GM19463 (cell line): ENCODE measurements at regions not wholly inside any gene's neighbourhood (a gene's known extent, or its start where the extent isn't known, plus 50 kb on each side); places are given as distances from the start of the nearest gene placed in this dataset.
"Not testable (repeated sequence)": the region's sequence is repeated elsewhere in the genome, so short reads cannot be mapped to it uniquely, and the experiment has no call there.

ENCODE experiments used
- ATAC-seq: cut with Tn5 transposase; IDR thresholded peaks from one replicate; pipeline ENCODE4 v1.9.1; 2021; ENCODE audit warnings: mild to moderate bottlenecking, moderate library complexity; ENCODE audit not compliant: unreplicated experiment

GRCh38 chr7:125299003-125299765, 369.6 kb upstream of the POT1 start:
- no peak for ATAC-seq

- no peak for ATAC-seq
Observed at GRCh38 chr7:125279961-125280360, 350.3 kb upstream of the POT1 start.

- no peak for ATAC-seq
Observed at GRCh38 chr7:125278318-125278717, 348.7 kb upstream of the POT1 start.

GRCh38 chr7:125274742-125275141, 345.1 kb upstream of the POT1 start:
- ATAC-seq: not testable (repeated sequence)

GRCh38 chr7:125264174-125264856, 334.7 kb upstream of the POT1 start:
- not testable (repeated sequence) for ATAC-seq

- ATAC-seq: not testable (repeated sequence)
Observed at GRCh38 chr7:125258876-125259417, 329.3 kb upstream of the POT1 start.

- no peak for ATAC-seq
Observed at GRCh38 chr7:125257617-125258016, 328.0 kb upstream of the POT1 start.

GRCh38 chr7:125256446-125256845, 326.8 kb upstream of the POT1 start:
- no peak for ATAC-seq

GRCh38 chr7:125255810-125256209, 326.2 kb upstream of the POT1 start:
- ATAC-seq: no peak

- ATAC-seq: no peak
Observed at GRCh38 chr7:125254566-125254965, 324.9 kb upstream of the POT1 start.

- no peak for ATAC-seq
Observed at GRCh38 chr7:125253452-125254190, 324.0 kb upstream of the POT1 start.

- no peak for ATAC-seq
Observed at GRCh38 chr7:125247514-125248098, 318.0 kb upstream of the POT1 start.

GRCh38 chr7:125246706-125247105, 317.1 kb upstream of the POT1 start:
- ATAC-seq: no peak

GRCh38 chr7:125241548-125241947, 311.9 kb upstream of the POT1 start:
- ATAC-seq: no peak

GRCh38 chr7:125222596-125222995, 293.0 kb upstream of the POT1 start:
- no peak for ATAC-seq

- ATAC-seq: no peak
Observed at GRCh38 chr7:125218076-125218475, 288.5 kb upstream of the POT1 start.

GRCh38 chr7:125201002-125201401, 271.4 kb upstream of the POT1 start:
- ATAC-seq: no peak

- ATAC-seq: no peak
Observed at GRCh38 chr7:125197731-125198393, 268.2 kb upstream of the POT1 start.

- no peak for ATAC-seq
Observed at GRCh38 chr7:125195156-125195555, 265.5 kb upstream of the POT1 start.

- ATAC-seq: no peak
Observed at GRCh38 chr7:125193263-125193662, 263.6 kb upstream of the POT1 start.

- ATAC-seq: no peak
Observed at GRCh38 chr7:125184801-125185200, 255.2 kb upstream of the POT1 start.
